GM21390 (cell line): ENCODE measurements at regions not wholly inside any gene's neighbourhood (a gene's known extent, or its start where the extent isn't known, plus 50 kb on each side); places are given as distances from the start of the nearest gene placed in this dataset.
A peak's percentile ranks its signal among the peaks of the same experiment; 100 is the strongest.
"Not testable (repeated sequence)": the region's sequence is repeated elsewhere in the genome, so short reads cannot be mapped to it uniquely, and the experiment has no call there.

ENCODE experiments used
- ATAC-seq: cut with Tn5 transposase; IDR thresholded peaks from one replicate; pipeline ENCODE4 v1.9.1; 2021; ENCODE audit not compliant: unreplicated experiment

- no peak for ATAC-seq
Measured at GRCh38 chr1:221865808-221866207, 123.9 kb upstream of the DUSP10 start.

- no peak for ATAC-seq
Measured at GRCh38 chr1:221863635-221864034, 121.7 kb upstream of the DUSP10 start.

DNA sequence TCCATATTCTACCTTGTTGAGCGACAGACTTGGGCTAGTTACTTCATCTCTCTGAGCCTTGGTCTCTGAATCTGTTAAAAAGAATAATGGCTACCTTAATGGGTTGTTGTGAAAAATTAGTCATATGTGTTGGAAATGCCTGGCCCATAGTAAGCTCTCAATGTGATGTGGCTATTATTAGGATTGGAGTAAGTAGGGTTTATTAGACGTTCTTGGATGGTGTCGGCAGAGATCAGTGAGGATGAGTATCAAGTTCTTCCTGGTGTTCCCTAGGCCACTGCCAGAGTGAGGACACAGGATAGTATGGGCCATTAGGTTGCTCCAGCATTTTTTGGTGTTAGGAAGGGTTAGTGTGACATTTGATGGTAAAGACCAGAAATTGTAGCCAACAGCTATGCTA is 121.1 kb upstream of the DUSP10 start:
- no peak for ATAC-seq

- no peak for ATAC-seq
Measured at GRCh38 chr1:221858818-221859611, 117.1 kb upstream of the DUSP10 start.

- not testable (repeated sequence) for ATAC-seq
Measured at GRCh38 chr1:221857094-221857444, 115.2 kb upstream of the DUSP10 start.

DNA sequence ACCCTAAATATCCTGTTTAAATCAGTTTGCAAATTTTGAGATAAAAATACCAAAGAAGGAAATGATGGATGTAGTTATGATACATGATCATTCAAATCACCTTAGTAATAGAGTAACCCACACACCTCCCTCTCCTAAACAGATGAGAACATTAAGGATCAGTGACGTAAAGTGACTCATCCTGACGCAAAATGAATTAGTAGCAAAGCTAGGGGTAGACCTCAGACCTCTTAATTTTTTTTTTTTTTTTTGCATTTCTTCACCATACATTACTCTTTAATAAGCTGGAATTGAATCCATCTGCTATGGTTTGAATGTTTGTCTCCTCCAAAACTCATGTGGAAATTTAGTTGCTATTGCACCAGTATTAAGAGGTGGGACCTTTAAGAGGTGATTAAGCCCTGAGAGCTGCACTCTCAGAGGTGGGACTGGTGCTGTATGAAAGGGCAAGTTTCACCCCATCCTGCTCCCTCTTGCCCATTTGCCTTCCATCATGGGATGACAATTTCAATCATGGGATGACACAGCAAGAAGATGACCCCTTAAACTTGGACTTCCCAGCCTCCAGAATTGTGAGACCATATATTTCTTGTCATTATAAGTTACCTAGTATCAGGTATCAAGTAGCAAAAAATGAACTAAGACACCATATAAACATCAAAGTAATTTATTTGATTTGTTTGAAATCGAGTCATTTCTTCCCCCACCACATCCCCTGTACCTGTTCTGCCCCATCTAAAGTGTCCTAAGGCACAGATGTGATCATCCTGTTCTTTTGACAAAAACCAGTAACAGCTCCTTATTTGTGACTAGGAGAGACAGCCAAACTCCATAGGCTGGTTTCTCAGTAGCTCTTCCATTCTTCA is 114.6 kb upstream of the DUSP10 start:
- ATAC-seq = no peak

DNA sequence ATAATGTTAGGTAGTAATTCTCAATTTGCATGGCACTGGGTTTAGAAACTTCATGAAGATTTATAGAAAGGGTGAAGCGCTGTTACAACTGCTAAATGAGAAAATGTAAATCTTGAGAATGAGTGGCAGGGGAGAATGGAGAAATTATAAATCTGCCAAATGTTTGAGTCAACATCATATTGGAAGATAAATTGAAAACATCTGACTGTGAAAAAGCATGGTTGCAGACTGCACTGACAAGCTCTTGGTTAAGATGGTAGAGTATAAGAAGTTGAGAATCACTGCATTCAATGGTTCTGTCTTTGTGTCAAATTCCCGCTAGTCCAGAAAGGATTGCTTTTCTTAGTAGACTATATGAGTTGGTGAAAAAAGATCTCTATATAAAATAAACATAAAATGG is 113.3 kb upstream of the DUSP10 start:
- no peak for ATAC-seq

DNA sequence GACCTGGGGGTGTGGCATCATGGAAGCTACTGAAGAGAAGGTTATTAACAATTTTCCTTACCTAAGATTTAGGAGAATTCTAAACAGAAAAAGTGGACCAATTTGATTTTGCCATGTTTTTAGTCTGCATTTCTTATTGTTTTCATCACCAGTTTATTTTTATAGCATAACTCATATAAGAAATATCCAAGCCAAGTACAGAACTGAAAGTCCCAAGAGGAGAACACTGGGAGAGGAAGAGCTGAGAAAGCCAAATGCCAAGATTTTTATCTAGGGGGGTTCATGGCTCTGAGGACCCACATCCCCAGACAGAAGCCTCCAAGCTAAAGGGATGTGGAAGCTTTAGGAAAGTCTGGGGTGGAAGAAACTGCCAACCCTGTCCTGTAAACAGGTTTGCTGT is 109.4 kb upstream of the DUSP10 start:
- ATAC-seq = no peak

DNA sequence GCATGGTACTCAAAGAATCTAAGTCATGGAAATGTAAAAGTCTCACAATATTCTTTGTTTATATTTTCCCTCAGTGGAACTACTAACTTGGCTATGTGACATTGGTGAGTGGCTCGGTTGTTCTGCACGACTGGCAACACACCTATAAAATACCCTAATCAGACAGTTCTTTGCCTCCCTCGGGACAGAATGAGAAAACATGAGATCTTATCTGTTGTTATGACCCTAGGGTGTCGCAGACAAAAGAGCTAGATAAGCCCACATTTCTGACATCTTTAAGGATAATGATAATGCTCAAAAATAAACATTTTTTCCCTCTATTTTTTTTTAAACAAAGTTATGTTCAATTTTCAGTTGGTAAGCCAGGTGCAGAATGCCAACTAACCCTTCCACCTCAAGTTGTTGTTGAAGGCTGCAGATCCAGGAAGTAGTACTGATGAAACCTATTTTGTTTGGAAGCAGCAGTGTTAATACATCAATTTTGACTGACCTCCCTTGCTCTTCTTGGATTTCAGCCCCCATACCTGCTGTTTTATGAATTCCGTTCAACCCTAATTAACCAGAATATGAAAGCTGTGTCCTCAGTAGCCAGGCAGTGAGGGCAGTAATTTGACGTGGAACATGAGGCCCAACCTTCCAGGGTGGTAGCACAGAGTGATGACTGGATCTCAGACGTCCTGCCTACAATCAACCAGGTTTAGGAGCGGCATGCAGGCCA is 108.7 kb upstream of the DUSP10 start:
- no peak for ATAC-seq

- no peak for ATAC-seq
Measured at GRCh38 chr1:221849897-221850296, 108.0 kb upstream of the DUSP10 start.

DNA sequence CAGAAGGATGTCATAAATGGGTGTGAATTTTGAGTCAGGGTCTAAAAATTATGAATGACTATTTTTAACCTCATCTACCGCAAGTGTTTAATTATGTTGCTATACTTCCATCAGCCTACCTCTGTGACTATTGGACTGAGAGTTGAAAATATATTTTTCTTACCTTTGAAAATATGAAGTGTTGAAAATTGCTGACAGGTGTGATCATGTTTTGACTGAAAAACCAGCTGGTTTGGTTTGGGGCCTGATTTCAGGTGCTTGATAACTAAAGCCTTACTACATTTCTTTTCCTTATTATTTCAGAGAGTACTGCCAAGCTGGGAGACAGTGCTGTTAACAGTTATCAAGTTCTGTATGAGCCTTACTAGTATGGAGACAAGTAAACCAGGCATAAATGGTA is 107.2 kb upstream of the DUSP10 start:
- no peak for ATAC-seq

GRCh38 chr1:221847676-221848075 is 105.8 kb upstream of the DUSP10 start:
- ATAC-seq = no peak

DNA sequence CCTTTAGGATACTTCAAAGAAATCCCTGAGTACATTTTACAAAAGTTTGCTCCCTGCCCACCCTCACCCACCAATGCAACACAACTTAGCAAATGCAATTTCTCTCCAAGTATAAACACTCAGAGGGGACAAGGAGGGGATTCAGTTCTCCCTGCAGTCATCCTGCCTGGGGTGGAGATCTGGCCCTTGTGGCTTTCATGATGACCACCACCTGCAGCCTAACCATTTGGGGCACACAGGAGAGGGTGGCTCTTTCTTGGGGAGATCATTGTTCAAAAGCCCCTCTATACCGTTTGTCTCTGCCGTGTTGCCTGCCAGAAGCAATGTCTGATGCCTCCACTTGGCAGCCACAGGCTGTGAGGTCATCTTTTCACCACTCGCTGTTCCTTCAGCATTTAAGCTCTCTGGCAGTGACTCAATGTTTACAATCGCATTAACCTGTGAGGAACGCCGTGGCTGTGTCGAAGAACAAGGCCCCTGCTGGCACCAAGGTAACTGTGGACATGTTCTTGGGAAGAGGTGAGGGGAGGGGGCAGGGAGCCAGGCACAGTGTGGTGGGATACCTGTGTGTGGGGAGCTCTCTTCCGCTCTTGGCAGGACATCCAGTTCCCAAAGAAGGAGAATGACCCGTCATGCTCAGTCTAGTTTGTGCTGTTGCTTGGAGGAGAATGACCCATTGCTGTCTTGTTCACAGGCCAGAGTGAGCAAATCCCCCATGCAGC is 103.9 kb upstream of the DUSP10 start:
- ATAC-seq = no peak

- no peak for ATAC-seq
Measured at GRCh38 chr1:221841983-221842335, 100.1 kb upstream of the DUSP10 start.

GRCh38 chr1:221841251-221841982 is 99.5 kb upstream of the DUSP10 start:
- no peak for ATAC-seq

- ATAC-seq = peak; percentile 17
Measured at GRCh38 chr1:221840511-221841243, 98.8 kb upstream of the DUSP10 start.

DNA sequence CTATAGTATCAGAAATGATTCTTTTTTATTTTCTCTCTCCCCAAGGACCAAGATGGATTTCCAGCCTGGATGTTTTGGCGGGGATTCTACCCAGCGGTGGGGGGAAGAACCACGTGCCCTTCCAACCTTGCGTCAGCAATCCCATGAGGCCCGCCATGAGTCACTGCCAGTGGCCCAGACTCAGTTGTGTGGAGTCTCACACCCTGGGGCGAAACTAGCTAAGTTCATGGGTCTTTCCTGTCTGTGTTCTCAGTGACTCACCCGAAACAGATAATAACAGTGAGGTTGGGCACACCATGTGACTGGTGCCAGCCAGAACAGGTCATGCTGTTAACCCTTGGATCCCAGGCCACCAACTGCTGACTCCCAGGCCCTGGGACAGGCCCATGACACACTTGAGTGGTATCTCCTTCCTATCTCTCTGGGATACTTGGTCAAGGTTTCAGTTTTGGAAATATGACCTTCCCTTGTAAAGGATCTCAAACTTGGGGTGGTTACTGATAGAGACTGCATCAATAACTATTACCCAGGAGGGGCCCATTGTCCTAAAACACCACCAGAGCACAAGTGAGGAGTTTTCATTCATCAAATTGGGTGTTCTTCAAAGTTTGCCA is 98.0 kb upstream of the DUSP10 start:
- ATAC-seq = peak; percentile 89

GRCh38 chr1:221839321-221839720 is 97.4 kb upstream of the DUSP10 start:
- ATAC-seq = peak; percentile 17

DNA sequence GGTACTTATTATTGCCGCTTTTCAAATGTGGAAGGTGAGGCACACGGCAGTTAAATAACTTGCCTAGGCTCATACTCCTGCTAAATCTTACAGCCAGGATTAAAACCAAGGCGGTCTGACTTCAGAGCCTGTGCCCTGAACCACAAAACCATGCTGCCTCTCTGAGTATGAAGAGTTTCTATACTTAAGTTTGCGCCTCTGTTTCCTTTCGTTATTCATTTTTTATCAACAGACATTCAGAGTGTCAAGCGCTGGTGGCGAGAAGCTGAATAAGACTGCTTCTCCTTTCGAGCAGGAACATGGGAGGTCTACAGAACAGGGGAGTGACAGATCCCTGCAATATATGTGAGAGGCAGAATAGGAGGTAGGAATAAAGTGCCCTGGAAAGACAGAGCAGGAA is 96.0 kb upstream of the DUSP10 start:
- ATAC-seq = peak; percentile 44
